ENCODE measurements at regions not wholly inside any gene's neighbourhood (a gene's known extent, or its start where the extent isn't known, plus 50 kb on each side); places are given as distances from the start of the nearest gene placed in this dataset.
"Not testable (repeated sequence)": the region's sequence is repeated elsewhere in the genome, so short reads cannot be mapped to it uniquely, and the experiment has no call there.

DNA sequence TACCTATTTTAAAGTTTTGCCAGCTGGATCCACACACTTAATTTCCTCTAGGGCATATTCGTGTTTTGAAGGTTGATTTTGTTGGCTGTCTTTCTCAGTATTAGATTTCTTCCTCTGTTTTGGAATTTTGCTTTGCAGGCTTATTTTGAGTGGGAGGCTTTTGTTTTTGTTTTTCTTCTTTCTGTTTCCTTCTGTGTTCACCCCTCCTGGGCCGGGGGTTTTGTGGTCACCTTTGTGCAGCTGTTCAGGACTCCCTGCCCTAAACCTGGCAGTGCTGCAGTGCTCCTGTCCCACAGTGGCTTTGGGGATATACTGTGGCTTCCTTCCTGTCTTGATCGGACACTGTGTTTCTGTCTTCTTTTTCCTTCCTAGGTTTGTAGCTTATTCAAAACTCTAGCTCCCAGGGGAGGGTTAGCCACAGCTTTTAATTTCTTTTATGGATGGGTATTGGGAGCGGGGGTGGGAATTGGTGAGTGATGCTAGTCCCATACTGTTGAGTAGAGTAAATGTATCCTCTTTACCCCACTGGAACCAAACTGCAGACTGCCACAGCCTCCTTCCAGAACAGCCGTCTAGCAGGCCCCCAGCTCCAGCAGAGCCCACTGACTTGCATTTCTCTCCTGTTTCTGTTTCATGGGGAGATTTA, 228.7 kb upstream of the FZD8 start:
- no peak overlapping the region for H3K27ac Mint-ChIP-seq
- H3K4me3 ChIP-seq (ENCODE audit: low read length): no peak overlapping the region
- no peaks in the 10 kb centered on the region for H3K27me3 Mint-ChIP-seq (ENCODE audit: low read depth in 2 of 2)
- no peaks in the 10 kb centered on the region for H3K4me1 ChIP-seq (ENCODE audit: control insufficient read depth, insufficient read depth, low read length)
- ATAC-seq: no peak
- H3K36me3 Mint-ChIP-seq: no peaks in the 10 kb centered on the region
- TF ChIP-seq, protein P1, sequence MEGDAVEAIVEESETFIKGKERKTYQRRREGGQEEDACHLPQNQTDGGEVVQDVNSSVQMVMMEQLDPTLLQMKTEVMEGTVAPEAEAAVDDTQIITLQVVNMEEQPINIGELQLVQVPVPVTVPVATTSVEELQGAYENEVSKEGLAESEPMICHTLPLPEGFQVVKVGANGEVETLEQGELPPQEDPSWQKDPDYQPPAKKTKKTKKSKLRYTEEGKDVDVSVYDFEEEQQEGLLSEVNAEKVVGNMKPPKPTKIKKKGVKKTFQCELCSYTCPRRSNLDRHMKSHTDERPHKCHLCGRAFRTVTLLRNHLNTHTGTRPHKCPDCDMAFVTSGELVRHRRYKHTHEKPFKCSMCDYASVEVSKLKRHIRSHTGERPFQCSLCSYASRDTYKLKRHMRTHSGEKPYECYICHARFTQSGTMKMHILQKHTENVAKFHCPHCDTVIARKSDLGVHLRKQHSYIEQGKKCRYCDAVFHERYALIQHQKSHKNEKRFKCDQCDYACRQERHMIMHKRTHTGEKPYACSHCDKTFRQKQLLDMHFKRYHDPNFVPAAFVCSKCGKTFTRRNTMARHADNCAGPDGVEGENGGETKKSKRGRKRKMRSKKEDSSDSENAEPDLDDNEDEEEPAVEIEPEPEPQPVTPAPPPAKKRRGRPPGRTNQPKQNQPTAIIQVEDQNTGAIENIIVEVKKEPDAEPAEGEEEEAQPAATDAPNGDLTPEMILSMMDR (IDR thresholded peaks at IDR 0.05): no peak
- 42% methylated on average over 2 of the region's 5 CpGs for WGBS (ENCODE audit: insufficient coverage)
- H3K36me3 ChIP-seq (ENCODE audit: control insufficient read depth, insufficient read depth, low read length): no peaks in the 10 kb centered on the region
- H3K9me3 Mint-ChIP-seq: peaks cover 0 to 2% of the 10 kb centered on the region in 2 donors
- no peaks in the 10 kb centered on the region for H3K4me1 Mint-ChIP-seq
- no peaks in the 10 kb centered on the region for H3K9me3 ChIP-seq (ENCODE audit: control insufficient read depth, insufficient read depth, low read length)
- H3K27ac ChIP-seq (ENCODE audit: low read length): no peak overlapping the region
- no peak for DNase-seq
- H3K27me3 ChIP-seq (ENCODE audit: control insufficient read depth, insufficient read depth, low read length): no peaks in the 10 kb centered on the region
- H3K4me3 Mint-ChIP-seq: no peak overlapping the region
- intact Hi-C loops (cut with micrococcal nuclease): no loop called here

DNA sequence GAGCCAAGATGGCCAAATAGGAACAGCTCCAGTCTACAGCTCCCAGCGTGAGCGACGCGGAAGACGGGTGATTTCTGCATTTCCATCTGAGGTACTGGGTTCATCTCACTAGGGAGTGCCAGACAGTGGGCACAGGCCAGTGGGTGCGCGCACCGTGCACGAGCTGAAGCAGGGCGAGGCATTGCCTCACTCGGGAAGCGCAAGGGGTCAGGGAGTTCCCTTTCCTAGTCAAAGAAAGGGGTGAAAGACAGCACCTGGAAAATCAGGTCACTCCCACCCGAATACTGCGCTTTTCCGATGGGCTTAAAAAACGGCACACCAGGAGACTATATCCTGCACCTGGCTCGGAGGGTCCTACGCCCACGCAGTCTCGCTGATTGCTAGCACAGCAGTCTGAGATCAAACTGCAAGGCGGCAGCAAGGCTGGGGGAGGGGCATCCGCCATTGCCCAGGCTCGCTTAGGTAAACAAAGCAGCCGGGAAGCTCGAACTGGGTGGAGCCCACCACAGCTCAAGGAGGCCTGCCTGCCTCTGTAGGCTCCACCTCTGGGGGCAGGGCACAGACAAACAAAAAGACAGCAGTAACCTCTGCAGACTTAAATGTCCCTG, 216.7 kb upstream of the FZD8 start:
- 94% methylated on average over 20 of the region's 25 CpGs for WGBS (ENCODE audit: insufficient coverage)
- intact Hi-C loops (cut with micrococcal nuclease); H3K9me3 ChIP-seq (ENCODE audit: control insufficient read depth, insufficient read depth, low read length); H3K27me3 Mint-ChIP-seq (ENCODE audit: low read depth in 2 of 2); ATAC-seq; DNase-seq; H3K36me3 Mint-ChIP-seq; H3K4me3 Mint-ChIP-seq; H3K4me1 ChIP-seq (ENCODE audit: control insufficient read depth, insufficient read depth, low read length); H3K27ac ChIP-seq (ENCODE audit: low read length); H3K9me3 Mint-ChIP-seq; H3K4me1 Mint-ChIP-seq; H3K36me3 ChIP-seq (ENCODE audit: control insufficient read depth, insufficient read depth, low read length); H3K4me3 ChIP-seq (ENCODE audit: low read length); H3K27me3 ChIP-seq (ENCODE audit: control insufficient read depth, insufficient read depth, low read length); H3K27ac Mint-ChIP-seq: not testable (repeated sequence)

DNA sequence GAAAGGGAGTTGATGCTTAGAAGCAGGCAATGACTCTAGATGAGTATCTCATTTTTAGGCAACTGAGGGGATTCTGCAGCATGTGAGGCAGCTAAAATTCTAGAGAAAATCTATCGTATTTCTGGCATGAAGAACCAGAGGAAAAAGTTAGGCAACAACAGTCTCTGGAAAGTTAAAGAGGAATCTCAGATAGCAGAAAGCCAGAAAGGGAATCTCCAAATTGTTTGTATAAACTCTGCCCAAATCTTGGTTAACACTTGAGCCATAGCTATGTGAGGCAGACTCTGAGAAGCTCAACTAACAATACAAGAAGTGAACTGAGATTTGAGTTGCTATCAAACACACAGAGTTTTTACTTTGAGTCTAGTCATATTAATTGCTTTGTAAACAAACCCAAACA, 215.8 kb upstream of the FZD8 start:
- H3K4me3 Mint-ChIP-seq: no peak overlapping the region
- Histone ChIP-seq H3K4me1 (ENCODE audit: control insufficient read depth, insufficient read depth, low read length) (no peaks in the 10 kb centered on the region), H3K36me3 (ENCODE audit: control insufficient read depth, insufficient read depth, low read length) (no peaks in the 10 kb centered on the region), H3K9me3 (ENCODE audit: control insufficient read depth, insufficient read depth, low read length) (no peaks in the 10 kb centered on the region), H3K4me3 (ENCODE audit: low read length) (no peak overlapping the region), H3K27me3 (ENCODE audit: control insufficient read depth, insufficient read depth, low read length) (no peaks in the 10 kb centered on the region), H3K27ac (ENCODE audit: low read length) (no peak overlapping the region)
- H3K27me3 Mint-ChIP-seq (ENCODE audit: low read depth in 2 of 2): no peaks in the 10 kb centered on the region
- H3K4me1 Mint-ChIP-seq: no peaks in the 10 kb centered on the region
- no peak for DNase-seq
- TF ChIP-seq, protein P1 (IDR thresholded peaks at IDR 0.05): no peak
- peaks cover 4 to 8% of the 10 kb centered on the region in 2 donors for H3K9me3 Mint-ChIP-seq
- WGBS (ENCODE audit: insufficient coverage): 76% methylated on average over 1 of the region's 1 CpG
- no peak for ATAC-seq
- intact Hi-C loops (cut with micrococcal nuclease): no loop called here
- H3K36me3 Mint-ChIP-seq: peaks cover 7% of the 10 kb centered on the region
- no peak overlapping the region for H3K27ac Mint-ChIP-seq

DNA sequence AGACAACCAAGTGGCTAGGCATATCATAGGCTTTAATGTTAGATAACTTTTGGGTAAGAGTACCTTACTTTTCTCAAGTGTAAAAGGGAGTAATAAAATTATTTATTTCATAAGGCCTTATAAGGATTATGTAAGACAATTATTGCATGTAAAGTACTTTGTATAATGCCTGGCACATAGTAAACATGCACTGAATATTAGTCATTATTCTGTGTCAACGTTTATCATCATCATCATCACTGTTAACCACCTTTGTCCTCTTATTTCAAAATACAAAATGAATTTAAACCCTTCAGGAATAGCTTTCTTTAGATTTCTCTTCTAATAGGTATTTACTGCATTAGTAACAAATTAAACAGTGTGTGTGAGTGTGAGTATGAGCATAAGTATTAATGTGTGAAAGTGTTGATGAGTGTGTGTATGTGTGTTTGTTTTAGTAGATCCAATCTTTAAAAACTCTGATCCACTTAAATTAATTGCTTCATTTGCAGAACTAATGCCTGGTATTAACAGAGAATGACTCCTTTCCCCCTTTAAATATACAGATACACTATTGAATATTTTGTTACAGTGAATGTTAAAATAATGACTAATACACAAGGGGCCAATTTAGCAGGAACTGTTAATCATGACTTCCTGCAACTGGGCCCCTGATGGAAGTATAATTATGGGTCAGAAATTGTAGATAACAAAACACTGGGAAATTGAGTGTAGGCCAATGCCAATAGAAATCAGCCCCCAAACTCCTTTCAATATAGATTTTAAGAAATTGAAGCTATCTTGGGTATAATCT, 213.3 kb upstream of the FZD8 start:
- Mint-ChIP-seq H3K36me3 (peaks cover 7% of the 10 kb centered on the region), H3K27me3 (ENCODE audit: low read depth in 2 of 2) (no peaks in the 10 kb centered on the region), H3K9me3 (peaks cover 4 to 8% of the 10 kb centered on the region in 2 donors), H3K27ac (no peak overlapping the region), H3K4me3 (no peak overlapping the region), H3K4me1 (no peaks in the 10 kb centered on the region)
- Histone ChIP-seq H3K4me1 (ENCODE audit: control insufficient read depth, insufficient read depth, low read length) (no peaks in the 10 kb centered on the region), H3K4me3 (ENCODE audit: low read length) (no peak overlapping the region), H3K9me3 (ENCODE audit: control insufficient read depth, insufficient read depth, low read length) (peaks cover 3% of the 10 kb centered on the region), H3K27ac (ENCODE audit: low read length) (no peak overlapping the region), H3K36me3 (ENCODE audit: control insufficient read depth, insufficient read depth, low read length) (no peaks in the 10 kb centered on the region), H3K27me3 (ENCODE audit: control insufficient read depth, insufficient read depth, low read length) (no peaks in the 10 kb centered on the region)
- no peak for DNase-seq
- 80% methylated on average over 1 of the region's 1 CpG for WGBS (ENCODE audit: insufficient coverage)
- ATAC-seq: no peak
- TF ChIP-seq, protein P1 (IDR thresholded peaks at IDR 0.05): no peak
- intact Hi-C loops (cut with micrococcal nuclease): no loop called here

Measured in natural killer cell (primary cell).